ENCODE measurements at regions not wholly inside any gene's neighbourhood (a gene's known extent, or its start where the extent isn't known, plus 50 kb on each side); places are given as distances from the start of the nearest gene placed in this dataset.

DNA sequence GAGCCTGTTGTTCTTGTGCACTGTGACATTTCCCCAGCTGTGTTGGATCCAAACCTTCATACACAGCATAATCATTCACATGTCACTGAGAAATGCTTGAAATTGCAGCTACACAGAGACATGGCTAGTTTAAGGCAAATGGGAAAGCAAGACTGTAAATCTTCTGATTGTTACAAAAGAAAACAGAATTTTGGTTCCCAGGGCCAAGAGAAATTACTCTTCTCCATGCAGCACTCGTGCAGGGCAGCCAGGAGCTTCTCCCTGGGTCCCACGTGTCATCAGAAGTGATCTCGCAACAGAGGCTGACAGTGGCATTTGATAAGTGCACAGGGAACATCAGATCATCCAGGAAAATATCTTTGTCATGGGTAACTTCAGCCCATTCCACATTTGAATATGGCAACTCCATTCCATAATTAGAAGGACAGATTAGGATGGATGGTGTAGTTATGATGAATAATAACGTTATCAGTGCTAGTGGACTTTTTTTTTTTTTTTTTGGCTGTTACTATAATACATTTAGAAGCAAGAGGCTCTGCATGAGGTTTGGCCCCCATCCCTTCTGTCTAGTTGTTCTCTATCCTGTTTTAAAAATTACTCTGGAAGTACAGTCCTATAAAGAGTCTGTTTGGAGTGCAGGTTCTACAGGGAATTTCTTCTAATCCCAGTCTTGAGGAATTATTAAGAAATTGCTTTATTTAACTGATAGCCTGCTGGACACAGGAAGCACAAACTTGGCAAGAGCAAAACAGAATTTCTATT, 571.0 kb upstream of the NOX3 start:
- no peak for DNase-seq (ENCODE audit: low read depth)
- H3K4me3 ChIP-seq (ENCODE audit: low read length) = no peak overlapping the region
- TF ChIP-seq, protein P1, sequence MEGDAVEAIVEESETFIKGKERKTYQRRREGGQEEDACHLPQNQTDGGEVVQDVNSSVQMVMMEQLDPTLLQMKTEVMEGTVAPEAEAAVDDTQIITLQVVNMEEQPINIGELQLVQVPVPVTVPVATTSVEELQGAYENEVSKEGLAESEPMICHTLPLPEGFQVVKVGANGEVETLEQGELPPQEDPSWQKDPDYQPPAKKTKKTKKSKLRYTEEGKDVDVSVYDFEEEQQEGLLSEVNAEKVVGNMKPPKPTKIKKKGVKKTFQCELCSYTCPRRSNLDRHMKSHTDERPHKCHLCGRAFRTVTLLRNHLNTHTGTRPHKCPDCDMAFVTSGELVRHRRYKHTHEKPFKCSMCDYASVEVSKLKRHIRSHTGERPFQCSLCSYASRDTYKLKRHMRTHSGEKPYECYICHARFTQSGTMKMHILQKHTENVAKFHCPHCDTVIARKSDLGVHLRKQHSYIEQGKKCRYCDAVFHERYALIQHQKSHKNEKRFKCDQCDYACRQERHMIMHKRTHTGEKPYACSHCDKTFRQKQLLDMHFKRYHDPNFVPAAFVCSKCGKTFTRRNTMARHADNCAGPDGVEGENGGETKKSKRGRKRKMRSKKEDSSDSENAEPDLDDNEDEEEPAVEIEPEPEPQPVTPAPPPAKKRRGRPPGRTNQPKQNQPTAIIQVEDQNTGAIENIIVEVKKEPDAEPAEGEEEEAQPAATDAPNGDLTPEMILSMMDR (IDR thresholded peaks at IDR 0.05; ENCODE audit: insufficient read depth, low read depth, low read length, missing control alignments) = no peak

DNA sequence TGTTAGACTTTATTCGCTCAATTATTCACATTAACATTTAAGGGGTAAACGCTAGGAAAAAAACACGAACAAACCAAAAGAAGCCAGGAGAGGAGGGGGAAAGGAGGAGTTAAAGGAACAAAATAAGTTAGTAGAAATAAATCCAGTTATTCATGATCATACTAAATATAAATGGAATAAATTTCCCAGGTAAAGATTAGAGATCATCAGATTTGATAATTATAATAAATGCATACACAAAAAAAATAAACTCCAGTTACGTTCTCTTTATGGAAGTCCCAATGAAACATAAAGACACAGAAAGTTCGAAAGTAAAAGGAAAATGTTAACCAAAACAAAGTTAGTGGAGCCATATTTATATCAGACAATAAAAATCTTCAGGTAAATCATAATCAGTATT, 568.7 kb upstream of the NOX3 start:
- no peak overlapping the region for H3K4me3 ChIP-seq (ENCODE audit: low read length)
- TF ChIP-seq, protein P1 (IDR thresholded peaks at IDR 0.05; ENCODE audit: insufficient read depth, low read depth, low read length, missing control alignments) = no peak
- DNase-seq (ENCODE audit: low read depth) = no peak

DNA sequence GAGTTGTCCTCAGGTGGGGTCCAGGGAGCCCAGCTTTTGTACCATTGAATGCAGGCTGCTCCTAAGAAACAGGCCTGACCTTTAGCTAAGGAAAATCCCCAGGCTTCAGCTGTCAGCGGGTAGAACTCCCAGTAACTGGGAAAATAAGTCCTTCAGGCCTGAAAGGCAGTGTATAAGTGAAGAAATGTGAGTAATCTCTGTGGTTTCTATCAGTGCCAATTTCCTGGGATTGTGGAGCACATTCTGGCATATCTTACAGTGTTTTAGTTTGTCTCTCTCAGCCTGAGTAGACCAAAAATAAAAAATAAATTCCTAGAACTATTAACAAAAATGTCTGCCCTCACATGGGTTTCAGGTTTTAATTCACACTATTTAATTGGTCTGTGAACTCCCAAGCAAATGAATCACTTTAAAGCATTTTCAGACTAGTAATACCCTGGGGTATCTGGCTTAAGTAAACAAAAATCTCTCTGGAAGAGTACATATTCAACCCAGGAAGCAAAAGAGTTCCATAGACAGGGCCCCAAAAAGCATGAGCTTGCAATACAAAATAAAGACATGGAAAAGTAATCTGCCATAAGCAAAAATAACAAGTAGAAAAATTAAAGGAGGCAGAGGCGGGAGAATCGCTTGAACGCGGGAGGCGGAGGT, 566.2 kb upstream of the NOX3 start:
- peak; percentile 1 for DNase-seq (ENCODE audit: low read depth)
- no peak overlapping the region for H3K4me3 ChIP-seq (ENCODE audit: low read length)

DNA sequence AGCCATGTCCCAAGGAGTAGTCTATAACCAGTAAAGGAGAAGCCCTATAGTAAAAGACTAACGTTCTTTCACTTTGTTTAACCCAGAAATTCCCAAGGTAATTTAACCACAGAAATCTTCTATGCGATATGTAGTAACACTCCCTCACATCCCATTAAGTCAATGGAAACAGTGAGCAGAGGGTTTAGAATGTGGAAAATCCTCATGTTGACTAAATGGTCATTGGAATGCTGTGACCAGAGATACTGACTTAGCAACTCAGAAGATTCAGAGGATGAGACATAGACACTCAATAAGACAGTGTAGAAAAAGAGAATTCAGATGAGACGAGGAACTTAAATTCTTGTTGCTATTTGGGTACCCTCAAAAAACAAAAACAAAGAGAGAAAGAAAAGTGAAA, 562.2 kb upstream of the NOX3 start:
- no peak overlapping the region for H3K4me3 ChIP-seq (ENCODE audit: low read length)
- TF ChIP-seq, protein P1 (IDR thresholded peaks at IDR 0.05; ENCODE audit: insufficient read depth, low read depth, low read length, missing control alignments) = no peak
- no peak for DNase-seq (ENCODE audit: low read depth)

More for the DNA sequence above, 566.2 kb upstream of the NOX3 start:
- TF ChIP-seq, protein P1 (IDR thresholded peaks at IDR 0.05; ENCODE audit: insufficient read depth, low read depth, low read length, missing control alignments) = no peak

DNA sequence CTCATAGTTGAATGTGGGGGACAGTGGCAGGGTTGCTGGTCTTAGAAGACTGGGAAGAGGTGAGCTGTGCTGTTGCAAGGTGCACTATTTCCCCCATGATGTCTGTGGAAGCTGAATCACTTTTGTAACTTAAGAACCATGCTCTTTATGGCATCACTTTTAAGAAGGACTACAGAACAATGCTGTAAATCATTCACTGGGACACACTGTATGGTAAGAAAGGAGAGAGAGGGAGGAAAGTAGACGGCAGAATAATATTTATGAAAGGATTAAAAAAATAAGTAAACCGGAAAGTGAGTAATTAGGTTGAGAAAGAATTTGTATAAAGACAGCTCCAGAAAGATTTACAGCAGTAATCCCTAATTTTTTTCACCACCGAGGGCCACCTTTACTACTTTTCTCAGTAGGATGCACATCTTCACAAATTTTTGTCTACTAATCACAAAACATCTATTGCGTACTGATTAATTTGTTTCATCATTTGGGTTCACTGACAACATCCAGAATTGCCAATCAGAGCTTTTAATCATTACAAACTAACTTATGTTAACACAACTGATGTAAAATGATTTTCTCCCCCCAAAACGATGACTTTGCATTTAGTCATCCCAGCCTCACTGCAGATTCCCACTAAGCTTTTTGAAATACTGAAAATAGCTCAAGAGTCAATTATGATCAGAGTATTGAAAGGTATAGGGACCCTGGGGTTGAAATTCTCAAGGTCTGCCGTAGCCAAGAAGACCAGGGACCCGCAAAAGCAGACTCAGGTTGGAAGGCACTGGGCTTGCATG, 560.7 kb upstream of the NOX3 start:
- H3K4me3 ChIP-seq (ENCODE audit: low read length) = no peak overlapping the region
- TF ChIP-seq, protein P1 (IDR thresholded peaks at IDR 0.05; ENCODE audit: insufficient read depth, low read depth, low read length, missing control alignments) = no peak
- DNase-seq (ENCODE audit: low read depth) = no peak

DNA sequence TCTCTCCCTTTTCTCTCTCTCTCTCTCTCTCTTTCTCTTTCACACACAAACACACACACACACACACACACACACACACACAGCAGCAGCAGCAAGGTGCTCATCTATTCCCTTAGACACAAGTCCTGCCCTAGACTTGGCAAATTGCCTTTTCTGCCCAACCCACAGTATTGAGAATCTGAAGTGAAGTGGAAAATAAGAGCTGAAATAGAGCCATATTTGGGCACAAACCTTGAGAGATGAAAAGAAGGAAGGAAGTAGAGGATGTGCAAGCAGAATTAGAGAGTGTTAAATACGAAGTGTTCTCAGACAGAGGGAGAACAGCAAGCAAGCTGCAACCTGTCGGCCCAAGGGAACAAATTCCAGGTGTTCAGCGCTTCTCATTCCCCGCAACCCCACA, 557.5 kb upstream of the NOX3 start:
- no peak overlapping the region for H3K4me3 ChIP-seq (ENCODE audit: low read length)
- TF ChIP-seq, protein P1 (IDR thresholded peaks at IDR 0.05; ENCODE audit: insufficient read depth, low read depth, low read length, missing control alignments) = no peak

More for the DNA sequence above, 557.5 kb upstream of the NOX3 start:
- peak; percentile 1 for DNase-seq (ENCODE audit: low read depth)
